Tibial nerve (tissue), 4 donors: ENCODE measurements at regions not wholly inside any gene's neighbourhood (a gene's known extent, or its start where the extent isn't known, plus 50 kb on each side); places are given as distances from the start of the nearest gene placed in this dataset.

Source experiments
- CTCF ChIP-seq, 5 experiments: fragments of 200-600 bp in 3 of 5; fragments of 450-650 bp in 2 of 5; sonication (generic) in 3 of 5; IDR thresholded peaks; one replicate each; pipeline ENCODE4 v1.5.1; 2016 to 2019; ENCODE audit warnings: antibody characterized with exemption in 5 of 5, mild to moderate bottlenecking in 3 of 5, moderate library complexity in 2 of 5
- EP300 ChIP-seq, 2 donors: sonication (generic); formaldehyde crosslinking; IDR thresholded peaks; one replicate each; pipeline ENCODE4 v1.6.1; 2017; ENCODE audit warnings: antibody characterized with exemption in 2 of 2, mild to moderate bottlenecking in 1 of 2
- POLR2A ChIP-seq, 2 donors: fragments of 450-650 bp; IDR thresholded peaks; one replicate each; pipeline ENCODE4 v1.6.1; 2017; ENCODE audit warnings: antibody characterized with exemption in 2 of 2, mild to moderate bottlenecking in 2 of 2, moderate library complexity in 2 of 2

DNA sequence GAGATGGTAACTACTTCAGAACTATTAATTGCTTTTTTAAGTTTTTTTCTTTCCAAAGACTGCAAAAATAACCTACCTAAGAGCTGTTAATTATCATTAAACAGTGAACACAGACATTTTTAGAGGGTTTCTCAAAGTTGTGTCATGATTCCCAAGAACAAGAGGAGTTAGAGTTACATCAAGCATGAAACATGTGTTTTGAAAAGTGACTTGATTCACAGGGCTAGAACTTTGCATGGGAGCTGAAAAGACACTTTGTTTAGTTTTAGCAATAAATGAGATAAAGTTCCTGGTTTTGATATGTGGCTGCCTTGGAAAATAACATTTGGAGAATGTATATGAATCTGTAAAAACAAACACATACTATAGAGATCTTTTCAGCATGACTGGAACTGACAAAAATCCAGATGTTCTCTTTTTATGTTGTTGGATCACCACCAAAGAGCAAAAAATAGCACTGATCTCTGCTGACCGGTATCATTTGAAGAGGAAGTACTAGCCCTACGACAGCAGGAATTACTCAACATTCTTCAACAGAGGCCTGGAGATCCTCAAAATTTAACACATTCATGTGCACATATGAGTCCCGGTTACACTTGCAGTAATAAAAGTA lies 173.0 kb upstream of the PCDH18 start:
- TF ChIP-seq POLR2A (IDR thresholded peaks at IDR 0.05) (no peak), CTCF (IDR thresholded peaks at IDR 0.05) (no peak), EP300 (IDR thresholded peaks at IDR 0.05) (peak in 1 of 2 donors; percentile 82)
